Astrocyte of the spinal cord (primary cell): ENCODE measurements at regions not wholly inside any gene's neighbourhood (a gene's known extent, or its start where the extent isn't known, plus 50 kb on each side); places are given as distances from the start of the nearest gene placed in this dataset.
"Not testable (repeated sequence)": the region's sequence is repeated elsewhere in the genome, so short reads cannot be mapped to it uniquely, and the experiment has no call there.

ENCODE experiments used
- DNase-seq: peaks from one replicate; pipeline ENCODE4 v3.0.0; 2011; ENCODE audit warnings: low read depth, low spot score
- H3K4me3 ChIP-seq: 2 replicates; pipeline ENCODE4 v1.5.1; 2011; ENCODE audit warnings: low read depth, mild to moderate bottlenecking, low read length, moderate library complexity
- in situ Hi-C: cut with HindIII; loops from 2 replicates; pipeline ENCODE4 v1.10.0; 2017; ENCODE audit warnings: low sequenced_read_pairs
- TF ChIP-seq, protein P1 (sequence below): IDR thresholded peaks from 2 replicates; pipeline ENCODE4 v1.5.1; 2012; ENCODE audit warnings: low read depth, mild to moderate bottlenecking, low read length, inconsistent platforms

DNA sequence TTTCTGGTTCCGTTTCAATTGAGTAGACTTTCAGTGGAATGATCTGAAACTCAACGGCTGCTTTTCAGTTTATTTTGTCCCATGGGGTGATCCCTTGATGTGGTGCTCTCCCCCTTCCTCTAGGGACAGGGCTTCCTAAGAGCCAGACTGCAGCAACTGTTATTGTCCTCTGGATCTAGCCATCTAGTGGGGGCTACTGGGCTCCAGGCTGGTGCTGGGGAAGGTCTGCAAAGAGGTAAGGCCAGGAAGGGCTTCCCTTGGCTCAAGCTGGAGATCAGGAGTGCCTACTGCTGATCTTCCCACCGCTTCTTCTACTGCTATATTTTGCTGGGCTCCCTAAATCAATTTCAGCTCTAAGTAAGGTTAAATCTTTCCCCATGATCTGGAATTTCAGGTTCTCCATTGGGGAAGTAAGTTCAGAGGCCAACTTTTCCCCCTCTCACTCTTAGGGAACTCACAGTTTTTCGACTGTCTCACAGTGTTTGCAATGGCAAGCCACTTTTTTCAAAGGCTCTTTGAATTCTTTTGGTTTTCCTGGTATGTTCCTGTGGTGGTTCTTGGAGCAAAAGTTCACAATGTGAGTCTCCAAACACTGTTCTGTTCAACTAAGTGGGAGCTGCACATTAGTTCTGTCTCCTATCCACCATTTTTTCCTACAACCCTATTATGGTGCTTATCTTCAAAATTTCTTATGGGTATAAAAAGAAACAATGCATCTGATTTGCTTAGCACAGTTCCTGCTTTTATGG is 286.2 kb upstream of the EXOC2 start:
- in situ Hi-C loops = no loop called here
- TF ChIP-seq, protein P1, sequence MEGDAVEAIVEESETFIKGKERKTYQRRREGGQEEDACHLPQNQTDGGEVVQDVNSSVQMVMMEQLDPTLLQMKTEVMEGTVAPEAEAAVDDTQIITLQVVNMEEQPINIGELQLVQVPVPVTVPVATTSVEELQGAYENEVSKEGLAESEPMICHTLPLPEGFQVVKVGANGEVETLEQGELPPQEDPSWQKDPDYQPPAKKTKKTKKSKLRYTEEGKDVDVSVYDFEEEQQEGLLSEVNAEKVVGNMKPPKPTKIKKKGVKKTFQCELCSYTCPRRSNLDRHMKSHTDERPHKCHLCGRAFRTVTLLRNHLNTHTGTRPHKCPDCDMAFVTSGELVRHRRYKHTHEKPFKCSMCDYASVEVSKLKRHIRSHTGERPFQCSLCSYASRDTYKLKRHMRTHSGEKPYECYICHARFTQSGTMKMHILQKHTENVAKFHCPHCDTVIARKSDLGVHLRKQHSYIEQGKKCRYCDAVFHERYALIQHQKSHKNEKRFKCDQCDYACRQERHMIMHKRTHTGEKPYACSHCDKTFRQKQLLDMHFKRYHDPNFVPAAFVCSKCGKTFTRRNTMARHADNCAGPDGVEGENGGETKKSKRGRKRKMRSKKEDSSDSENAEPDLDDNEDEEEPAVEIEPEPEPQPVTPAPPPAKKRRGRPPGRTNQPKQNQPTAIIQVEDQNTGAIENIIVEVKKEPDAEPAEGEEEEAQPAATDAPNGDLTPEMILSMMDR = no peak

DNA sequence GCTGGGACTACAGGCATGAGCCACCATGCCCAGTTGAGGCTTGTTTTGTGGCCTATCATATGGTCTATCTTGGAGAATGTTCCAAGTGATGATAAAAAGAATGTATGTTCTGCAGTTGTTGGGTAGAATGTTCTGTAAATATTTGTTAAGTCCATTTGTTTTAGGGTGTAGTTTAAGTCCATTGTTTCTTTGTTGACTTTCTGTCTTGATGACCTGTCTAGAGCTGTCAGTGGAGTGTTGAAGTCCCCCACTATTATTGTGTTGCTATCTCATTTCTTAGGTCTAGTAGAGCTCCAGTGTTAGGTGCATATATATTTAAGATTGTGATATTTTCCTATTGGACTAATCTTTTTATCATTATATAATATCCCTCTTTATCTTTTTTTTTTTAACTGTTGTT is 284.3 kb upstream of the EXOC2 start:
- H3K4me3 ChIP-seq, in situ Hi-C loops, DNase-seq: not testable (repeated sequence)

More for the DNA sequence above, 286.2 kb upstream of the EXOC2 start:
- peak; percentile 30 for DNase-seq
- no peak overlapping the region for H3K4me3 ChIP-seq

DNA sequence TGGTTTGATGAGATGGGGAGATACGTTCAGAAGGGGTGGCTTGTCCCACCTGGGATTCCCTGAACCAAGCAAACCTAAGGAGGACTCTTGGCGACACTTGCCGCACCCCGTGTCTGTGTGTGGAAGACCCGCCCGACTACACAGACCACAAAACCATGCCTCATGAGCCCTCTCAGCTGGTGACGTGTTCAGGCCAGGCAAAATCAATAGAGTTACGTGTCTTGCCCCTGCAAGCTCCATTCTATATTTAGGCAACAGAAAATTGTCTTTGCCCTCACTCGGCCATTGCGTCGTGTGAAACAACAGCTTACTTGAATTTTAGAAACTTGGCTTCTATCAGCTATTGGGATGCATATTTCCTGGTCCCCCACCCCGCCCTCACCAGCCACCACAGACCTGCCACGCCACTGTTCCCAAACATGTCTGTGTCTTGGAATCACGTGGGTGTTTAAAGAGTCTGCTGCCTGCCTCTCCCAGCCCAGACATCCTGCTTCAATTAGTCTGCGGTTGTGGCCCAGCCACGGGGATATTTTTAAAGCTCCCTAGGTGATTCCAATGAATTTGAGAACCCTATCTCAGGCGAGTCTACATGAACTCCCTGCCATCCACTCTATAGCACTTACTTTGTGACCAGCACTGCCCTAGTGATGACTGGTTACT is 279.2 kb upstream of the EXOC2 start:
- TF ChIP-seq, protein P1 = no peak
- H3K4me3 ChIP-seq = no peak overlapping the region
- in situ Hi-C loops = no loop called here
- DNase-seq = peak; percentile 6

DNA sequence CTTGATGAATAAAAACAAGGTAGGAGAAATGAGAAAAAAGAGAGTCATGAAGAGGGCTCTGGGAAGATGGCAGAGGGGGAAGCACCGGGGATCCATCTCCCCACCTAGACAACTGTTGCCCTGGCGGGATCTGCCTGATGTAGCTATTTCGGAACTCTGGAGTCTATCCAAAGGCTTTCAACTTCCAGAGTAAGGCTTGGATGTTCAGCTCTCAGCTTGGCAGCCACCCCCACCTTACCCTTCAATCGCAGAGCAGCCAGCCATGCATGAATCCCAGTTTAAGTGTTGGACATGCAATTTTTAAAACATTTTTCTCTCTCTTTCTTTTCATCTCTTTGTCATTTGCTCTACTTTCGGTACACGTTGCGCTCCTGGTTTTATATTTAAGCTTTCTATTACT is 275.9 kb upstream of the EXOC2 start:
- TF ChIP-seq, protein P1 = no peak
- H3K4me3 ChIP-seq = no peak overlapping the region
- in situ Hi-C loops = no loop called here
- DNase-seq = no peak

DNA sequence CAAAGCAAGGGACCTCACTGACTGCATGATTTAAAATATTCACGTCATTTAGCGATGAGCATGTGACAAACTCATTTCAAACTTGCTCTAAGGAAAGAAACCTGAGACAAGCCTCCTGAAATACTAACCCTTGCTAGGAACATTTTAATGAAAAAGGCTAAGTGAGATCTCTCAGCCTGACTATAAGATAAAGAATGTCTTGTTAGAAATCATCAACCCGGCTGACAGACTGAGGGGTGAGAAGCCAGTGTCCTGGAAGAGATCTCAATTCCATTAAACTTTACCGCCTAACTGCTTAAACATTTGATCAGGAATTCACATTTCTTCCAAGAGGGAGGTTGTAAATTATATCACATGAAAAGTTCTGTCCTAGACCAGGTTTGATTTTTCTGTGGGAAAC is 274.8 kb upstream of the EXOC2 start:
- no peak overlapping the region for H3K4me3 ChIP-seq
- in situ Hi-C loops = no loop called here
- TF ChIP-seq, protein P1 = no peak
- no peak for DNase-seq

DNA sequence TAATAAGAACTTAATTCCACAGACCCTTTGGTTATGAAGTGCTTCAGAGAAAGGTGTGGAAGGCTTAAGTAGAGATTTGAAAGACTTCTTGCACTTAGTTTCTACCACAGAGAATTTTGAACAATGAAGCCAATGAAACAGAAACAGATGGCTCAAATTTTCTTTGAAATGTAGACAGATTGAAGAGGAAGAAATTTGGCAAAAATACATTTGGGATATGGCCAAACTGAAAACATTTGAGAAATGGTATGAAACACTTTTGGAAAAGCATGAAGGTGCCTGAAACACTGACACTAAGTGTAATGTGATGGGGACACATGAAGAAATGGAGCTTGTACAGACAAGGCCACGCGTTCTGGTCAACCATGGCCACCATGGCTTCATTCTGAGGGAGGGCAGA is 272.4 kb upstream of the EXOC2 start:
- no peak for DNase-seq
- TF ChIP-seq, protein P1 = no peak
- in situ Hi-C loops = no loop called here
- H3K4me3 ChIP-seq = no peak overlapping the region

DNA sequence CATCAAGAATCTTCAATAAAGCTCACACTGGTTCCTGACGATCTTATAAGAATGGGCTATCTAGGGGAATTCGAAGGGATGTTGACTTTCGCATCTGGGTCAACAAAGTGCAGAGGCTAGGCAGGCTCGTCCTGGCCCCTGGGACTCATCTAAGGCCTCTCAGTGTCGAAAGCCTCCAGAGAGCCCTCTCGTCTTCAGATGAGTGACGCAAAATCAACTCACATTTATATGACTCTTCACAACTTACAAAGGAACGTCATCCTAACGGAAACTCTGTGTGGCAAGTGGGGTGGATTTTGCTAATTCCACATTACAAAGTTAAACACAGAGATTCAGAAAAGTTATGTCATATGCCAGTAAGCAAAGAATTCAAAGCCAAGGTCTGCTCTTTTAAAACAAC is 270.5 kb upstream of the EXOC2 start:
- no peak for DNase-seq
- TF ChIP-seq, protein P1 = no peak
- in situ Hi-C loops = no loop called here
- no peak overlapping the region for H3K4me3 ChIP-seq
